Muscle of back (tissue), 3 donors: ENCODE measurements at regions not wholly inside any gene's neighbourhood (a gene's known extent, or its start where the extent isn't known, plus 50 kb on each side); places are given as distances from the start of the nearest gene placed in this dataset.

Experiments
- DNase-seq, 3 donors: peaks; one replicate each; pipeline versions ENCODE4 v3.0.0 to v3.0.0-alpha.2; 2013

GRCh38 chr12:116651089-116651488 is 86.8 kb downstream of the SPRING1 start:
- no peak for DNase-seq

GRCh38 chr12:116650585-116651087 is 87.2 kb downstream of the SPRING1 start:
- no peak for DNase-seq

GRCh38 chr12:116650062-116650461 is 87.8 kb downstream of the SPRING1 start:
- no peak for DNase-seq

GRCh38 chr12:116647813-116648212 is 88.6 kb downstream of the MAP1LC3B2 start:
- DNase-seq: no peak

GRCh38 chr12:116646901-116647300 is 87.7 kb downstream of the MAP1LC3B2 start:
- DNase-seq: no peak

GRCh38 chr12:116644806-116645205 is 85.6 kb downstream of the MAP1LC3B2 start:
- DNase-seq: no peak

- DNase-seq: no peak
Observed at GRCh38 chr12:116642683-116643082, 83.5 kb downstream of the MAP1LC3B2 start.

- no peak for DNase-seq
Observed at GRCh38 chr12:116642106-116642505, 82.9 kb downstream of the MAP1LC3B2 start.

- no peak for DNase-seq
Observed at GRCh38 chr12:116640281-116640680, 81.1 kb downstream of the MAP1LC3B2 start.

GRCh38 chr12:116639765-116640164 is 80.6 kb downstream of the MAP1LC3B2 start:
- DNase-seq: no peak

- no peak for DNase-seq
Observed at GRCh38 chr12:116638376-116638775, 79.2 kb downstream of the MAP1LC3B2 start.

GRCh38 chr12:116637589-116638150 is 78.5 kb downstream of the MAP1LC3B2 start:
- no peak for DNase-seq

- no peak for DNase-seq
Observed at GRCh38 chr12:116636608-116637519, 77.7 kb downstream of the MAP1LC3B2 start.

GRCh38 chr12:116635487-116635886 is 76.3 kb downstream of the MAP1LC3B2 start:
- DNase-seq: no peak

GRCh38 chr12:116633476-116633875 is 74.3 kb downstream of the MAP1LC3B2 start:
- no peak for DNase-seq

GRCh38 chr12:116631619-116632018 is 72.4 kb downstream of the MAP1LC3B2 start:
- DNase-seq: no peak

GRCh38 chr12:116630762-116631161 is 71.6 kb downstream of the MAP1LC3B2 start:
- DNase-seq: no peak

GRCh38 chr12:116629480-116629879 is 70.3 kb downstream of the MAP1LC3B2 start:
- peak; percentile 23 to 82 (median 60) for DNase-seq

- no peak for DNase-seq
Observed at GRCh38 chr12:116628989-116629388, 69.8 kb downstream of the MAP1LC3B2 start.

GRCh38 chr12:116628450-116628793 is 69.2 kb downstream of the MAP1LC3B2 start:
- DNase-seq: no peak
